ENCODE measurements at regions not wholly inside any gene's neighbourhood (a gene's known extent, or its start where the extent isn't known, plus 50 kb on each side); places are given as distances from the start of the nearest gene placed in this dataset.

DNA sequence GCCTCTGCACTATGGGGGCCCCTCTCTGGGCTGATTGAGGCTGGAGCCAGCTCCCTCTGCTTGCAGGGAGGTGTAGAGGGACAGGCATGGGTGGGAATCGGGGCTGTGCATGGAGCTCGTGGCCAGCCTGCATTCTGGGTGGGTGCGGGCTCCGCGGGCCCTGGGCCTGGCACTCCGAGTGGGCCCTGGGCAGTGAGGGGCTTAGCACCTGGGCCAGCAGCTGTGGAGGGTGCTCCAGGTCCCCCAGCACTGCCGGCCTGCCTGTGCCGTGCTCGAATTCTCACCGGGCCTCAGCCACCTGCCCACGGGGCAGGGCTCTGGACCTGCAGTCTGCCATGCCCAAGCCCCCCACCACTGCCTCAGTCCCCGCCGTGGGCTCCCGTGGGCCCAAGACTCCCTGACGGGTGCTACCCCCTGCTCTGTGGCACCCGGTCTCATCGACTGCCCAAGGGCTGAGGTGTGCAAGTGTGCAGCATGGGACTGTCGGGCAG, 681.2 kb downstream of the PDHA2 start:
- TF ChIP-seq, protein P1, sequence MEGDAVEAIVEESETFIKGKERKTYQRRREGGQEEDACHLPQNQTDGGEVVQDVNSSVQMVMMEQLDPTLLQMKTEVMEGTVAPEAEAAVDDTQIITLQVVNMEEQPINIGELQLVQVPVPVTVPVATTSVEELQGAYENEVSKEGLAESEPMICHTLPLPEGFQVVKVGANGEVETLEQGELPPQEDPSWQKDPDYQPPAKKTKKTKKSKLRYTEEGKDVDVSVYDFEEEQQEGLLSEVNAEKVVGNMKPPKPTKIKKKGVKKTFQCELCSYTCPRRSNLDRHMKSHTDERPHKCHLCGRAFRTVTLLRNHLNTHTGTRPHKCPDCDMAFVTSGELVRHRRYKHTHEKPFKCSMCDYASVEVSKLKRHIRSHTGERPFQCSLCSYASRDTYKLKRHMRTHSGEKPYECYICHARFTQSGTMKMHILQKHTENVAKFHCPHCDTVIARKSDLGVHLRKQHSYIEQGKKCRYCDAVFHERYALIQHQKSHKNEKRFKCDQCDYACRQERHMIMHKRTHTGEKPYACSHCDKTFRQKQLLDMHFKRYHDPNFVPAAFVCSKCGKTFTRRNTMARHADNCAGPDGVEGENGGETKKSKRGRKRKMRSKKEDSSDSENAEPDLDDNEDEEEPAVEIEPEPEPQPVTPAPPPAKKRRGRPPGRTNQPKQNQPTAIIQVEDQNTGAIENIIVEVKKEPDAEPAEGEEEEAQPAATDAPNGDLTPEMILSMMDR (IDR thresholded peaks at IDR 0.05 in 2 of 3, conservative IDR thresholded peaks at IDR 0.05 in 1 of 3; ENCODE audit: borderline replicate concordance in 1 of 3, insufficient read depth in 1 of 3, low read depth in 2 of 3, low read length in 2 of 3) = no peak
- TF ChIP-seq, protein P2, sequence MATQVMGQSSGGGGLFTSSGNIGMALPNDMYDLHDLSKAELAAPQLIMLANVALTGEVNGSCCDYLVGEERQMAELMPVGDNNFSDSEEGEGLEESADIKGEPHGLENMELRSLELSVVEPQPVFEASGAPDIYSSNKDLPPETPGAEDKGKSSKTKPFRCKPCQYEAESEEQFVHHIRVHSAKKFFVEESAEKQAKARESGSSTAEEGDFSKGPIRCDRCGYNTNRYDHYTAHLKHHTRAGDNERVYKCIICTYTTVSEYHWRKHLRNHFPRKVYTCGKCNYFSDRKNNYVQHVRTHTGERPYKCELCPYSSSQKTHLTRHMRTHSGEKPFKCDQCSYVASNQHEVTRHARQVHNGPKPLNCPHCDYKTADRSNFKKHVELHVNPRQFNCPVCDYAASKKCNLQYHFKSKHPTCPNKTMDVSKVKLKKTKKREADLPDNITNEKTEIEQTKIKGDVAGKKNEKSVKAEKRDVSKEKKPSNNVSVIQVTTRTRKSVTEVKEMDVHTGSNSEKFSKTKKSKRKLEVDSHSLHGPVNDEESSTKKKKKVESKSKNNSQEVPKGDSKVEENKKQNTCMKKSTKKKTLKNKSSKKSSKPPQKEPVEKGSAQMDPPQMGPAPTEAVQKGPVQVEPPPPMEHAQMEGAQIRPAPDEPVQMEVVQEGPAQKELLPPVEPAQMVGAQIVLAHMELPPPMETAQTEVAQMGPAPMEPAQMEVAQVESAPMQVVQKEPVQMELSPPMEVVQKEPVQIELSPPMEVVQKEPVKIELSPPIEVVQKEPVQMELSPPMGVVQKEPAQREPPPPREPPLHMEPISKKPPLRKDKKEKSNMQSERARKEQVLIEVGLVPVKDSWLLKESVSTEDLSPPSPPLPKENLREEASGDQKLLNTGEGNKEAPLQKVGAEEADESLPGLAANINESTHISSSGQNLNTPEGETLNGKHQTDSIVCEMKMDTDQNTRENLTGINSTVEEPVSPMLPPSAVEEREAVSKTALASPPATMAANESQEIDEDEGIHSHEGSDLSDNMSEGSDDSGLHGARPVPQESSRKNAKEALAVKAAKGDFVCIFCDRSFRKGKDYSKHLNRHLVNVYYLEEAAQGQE (IDR thresholded peaks at IDR 0.05; ENCODE audit: low read depth) = no peak
- TF ChIP-seq EZH2phosphoT487 (IDR thresholded peaks at IDR 0.05; ENCODE audit: borderline replicate concordance) (no peak), EZH2 (IDR thresholded peaks at IDR 0.05) (no peak), POLR2A (IDR thresholded peaks at IDR 0.05; ENCODE audit: borderline replicate concordance, extremely low read depth, insufficient read depth, insufficient read length) (no peak), TCF7L2 (IDR thresholded peaks at IDR 0.05; ENCODE audit: borderline replicate concordance, extremely low read depth, insufficient read depth, insufficient read length) (no peak), JUND (IDR thresholded peaks at IDR 0.05) (no peak), RAD21 (IDR thresholded peaks at IDR 0.05; ENCODE audit: low read depth) (no peak), FOSL1 (IDR thresholded peaks at IDR 0.05; ENCODE audit: low read depth) (no peak), SP1 (IDR thresholded peaks at IDR 0.05; ENCODE audit: low read depth) (no peak), POLR2AphosphoS5 (IDR thresholded peaks at IDR 0.05; ENCODE audit: low read depth, low read length) (no peak)
- TF ChIP-seq, protein P3, sequence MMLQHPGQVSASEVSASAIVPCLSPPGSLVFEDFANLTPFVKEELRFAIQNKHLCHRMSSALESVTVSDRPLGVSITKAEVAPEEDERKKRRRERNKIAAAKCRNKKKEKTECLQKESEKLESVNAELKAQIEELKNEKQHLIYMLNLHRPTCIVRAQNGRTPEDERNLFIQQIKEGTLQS (IDR thresholded peaks at IDR 0.05) = no peak
